Hematopoietic multipotent progenitor cell treated with erythropoietin and hydrocortisone succinate and interleukin-3 and kit ligand, for 4 days (in vitro differentiated cells): ENCODE measurements at regions not wholly inside any gene's neighbourhood (a gene's known extent, or its start where the extent isn't known, plus 50 kb on each side); places are given as distances from the start of the nearest gene placed in this dataset.

Source experiments
- DNase-seq: peaks from one replicate; pipeline ENCODE4 v3.0.0-alpha.2; 2015

GRCh38 chr15:70488941-70489848, 274.2 kb downstream of the UACA start:
- no peak for DNase-seq

- peak; percentile 86 for DNase-seq
Observed at GRCh38 chr15:70488002-70488605, 275.3 kb downstream of the UACA start.

DNA sequence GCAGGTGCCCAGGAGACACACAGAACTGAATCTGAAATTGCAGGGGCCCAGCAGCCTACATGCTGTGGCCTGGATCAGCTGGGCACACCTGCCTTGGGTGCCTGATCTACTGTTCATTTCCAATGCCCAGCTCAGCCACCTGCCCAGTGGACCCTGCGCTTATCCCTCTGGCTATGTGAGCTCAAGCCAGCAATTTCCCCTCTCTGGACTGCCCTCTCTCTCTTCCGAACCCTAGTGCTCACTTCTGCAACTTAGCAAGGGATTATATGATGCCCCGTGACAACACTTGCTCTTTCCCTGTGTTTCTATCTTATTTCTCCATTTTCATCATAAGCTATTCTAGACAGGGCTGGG, 276.0 kb downstream of the UACA start:
- no peak for DNase-seq

- DNase-seq: peak; percentile 93
Observed at GRCh38 chr15:70486451-70487386, 276.6 kb downstream of the UACA start.

- no peak for DNase-seq
Observed at GRCh38 chr15:70486012-70486411, 277.3 kb downstream of the UACA start.

DNA sequence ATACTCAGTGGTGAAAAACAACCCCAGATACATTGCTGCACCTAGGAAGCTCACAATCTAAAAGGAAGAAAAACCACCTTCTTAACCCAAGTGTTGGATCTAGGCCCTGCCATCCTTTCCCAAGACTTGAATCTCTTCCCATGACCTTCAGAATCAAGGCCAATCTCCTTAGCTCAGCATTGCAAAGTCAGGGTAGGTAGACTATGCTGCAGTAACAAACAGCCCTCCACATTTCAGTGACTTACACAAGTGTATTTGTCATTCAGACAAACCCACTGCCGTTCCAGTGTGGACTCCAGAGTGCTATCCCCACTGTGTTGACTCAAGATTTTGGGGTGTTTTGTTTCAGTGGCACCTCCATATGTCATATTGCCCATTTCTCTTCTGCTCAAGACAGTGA, 278.4 kb downstream of the UACA start:
- DNase-seq: no peak

DNA sequence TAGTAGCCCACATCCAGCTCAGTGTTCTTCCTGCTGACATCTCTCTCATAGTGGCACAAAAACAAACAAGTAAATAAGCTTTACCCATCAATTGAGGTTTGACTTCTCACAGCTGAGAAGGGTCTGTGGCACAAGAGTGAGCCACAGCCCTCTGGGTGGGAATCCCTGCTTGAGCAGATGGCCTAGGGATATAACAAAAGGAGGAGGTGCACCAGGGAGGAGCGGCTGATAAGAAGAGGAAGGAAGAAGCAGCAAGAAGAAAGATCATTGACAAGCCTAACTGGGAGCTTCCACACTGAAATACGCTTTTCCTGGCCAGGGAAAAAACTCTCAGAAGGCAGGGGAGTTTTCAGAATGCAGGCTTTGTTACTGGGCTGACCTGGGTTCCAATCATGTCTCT, 279.8 kb downstream of the UACA start:
- peak; percentile 45 for DNase-seq

DNA sequence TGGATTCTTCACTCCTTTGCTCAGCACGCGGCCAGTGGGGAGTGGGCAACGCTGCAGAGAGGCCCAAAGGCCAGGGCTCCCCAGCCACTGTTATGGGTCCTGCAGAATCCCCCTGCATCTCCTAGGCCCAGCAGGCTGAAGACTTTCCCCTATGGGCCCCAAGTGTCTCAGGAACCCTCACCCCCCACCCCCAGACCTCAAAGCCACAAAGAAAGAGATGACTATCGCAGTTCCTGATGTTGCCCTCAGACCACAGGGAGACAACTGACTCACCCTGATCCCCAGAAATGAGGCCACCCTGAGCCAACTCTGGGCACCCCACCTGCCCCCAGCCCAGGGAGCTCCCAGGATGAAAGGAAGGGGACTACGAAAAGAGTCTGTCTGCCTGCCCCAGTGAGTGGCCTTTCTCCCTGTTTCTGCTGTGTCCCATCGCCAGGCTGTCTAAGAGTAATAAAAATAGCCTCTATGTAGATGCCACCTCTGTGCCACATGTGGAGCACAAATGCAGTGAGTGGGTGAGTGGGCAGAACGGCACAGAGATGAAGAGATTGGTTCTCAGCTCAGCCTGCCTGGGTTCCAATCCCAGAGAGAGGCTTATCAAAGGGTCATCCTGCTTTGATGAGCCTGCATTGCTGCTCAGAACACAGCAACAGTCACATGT, 283.0 kb downstream of the UACA start:
- DNase-seq: peak; percentile 94

DNA sequence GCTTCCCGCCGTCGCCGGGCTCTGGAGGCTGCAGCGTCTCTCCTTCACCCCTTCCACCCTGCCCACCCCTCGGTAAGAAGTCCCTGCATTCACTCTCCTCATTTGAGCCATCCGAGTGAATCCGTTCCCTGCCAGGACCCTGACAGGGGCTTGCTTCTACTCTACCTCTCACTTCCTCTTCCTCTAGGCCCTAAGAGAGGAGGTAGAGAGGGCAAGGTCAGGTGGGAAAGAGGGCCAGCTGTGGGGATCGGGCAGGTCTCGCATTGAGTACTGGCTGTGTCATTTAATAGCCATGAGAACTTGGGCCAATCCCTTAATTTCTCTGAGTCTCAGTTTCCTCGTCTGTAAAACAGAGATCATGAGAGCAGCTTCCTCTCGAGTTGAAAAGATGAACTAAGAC, 283.6 kb downstream of the UACA start:
- peak; percentile 53 for DNase-seq

- peak; percentile 35 for DNase-seq
Observed at GRCh38 chr15:70479056-70479455, 284.3 kb downstream of the UACA start.

DNA sequence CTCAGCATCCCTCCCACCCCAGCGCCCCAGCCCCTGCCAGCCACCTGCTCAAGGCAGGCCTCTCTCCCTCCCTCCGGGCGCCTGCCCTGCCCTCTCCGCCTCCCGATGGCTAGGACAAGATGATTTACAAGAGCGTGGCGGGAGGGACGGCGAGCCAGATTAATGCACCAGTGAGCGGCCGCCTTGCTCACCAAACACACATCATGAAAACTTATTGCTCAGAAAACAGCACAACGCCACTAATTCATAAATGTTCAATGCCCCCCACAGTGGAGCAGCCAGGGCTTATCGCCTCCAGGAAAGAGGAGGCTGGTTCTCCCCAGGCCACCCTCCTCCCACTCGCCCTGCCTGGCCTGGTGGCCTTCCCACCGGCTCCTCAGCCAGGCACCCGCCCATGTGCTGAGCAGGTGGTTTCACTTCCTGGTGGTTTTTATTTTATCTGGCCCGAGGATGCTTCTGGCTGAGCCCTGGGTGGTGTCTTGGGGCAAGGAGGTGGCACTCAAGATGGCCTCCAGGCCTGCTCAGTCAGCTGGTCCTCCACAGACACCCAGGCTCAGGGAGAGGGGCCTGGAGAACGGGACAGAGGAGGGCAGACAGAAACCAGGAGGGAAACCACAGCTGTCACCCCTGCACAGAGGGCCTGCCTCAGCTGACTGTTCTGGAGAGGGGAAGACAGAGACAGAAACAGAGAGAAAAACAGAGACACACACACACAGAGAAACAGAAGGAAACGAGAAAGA, 284.9 kb downstream of the UACA start:
- peak; percentile 56 for DNase-seq

- DNase-seq: no peak
Observed at GRCh38 chr15:70477750-70478250, 285.6 kb downstream of the UACA start.

- DNase-seq: no peak
Observed at GRCh38 chr15:70476441-70476840, 286.9 kb downstream of the UACA start.

- no peak for DNase-seq
Observed at GRCh38 chr15:70475921-70476320, 287.4 kb downstream of the UACA start.

- DNase-seq: no peak
Observed at GRCh38 chr15:70475407-70475781, 288.0 kb downstream of the UACA start.

- DNase-seq: peak; percentile 88
Observed at GRCh38 chr15:70474471-70475406, 288.6 kb downstream of the UACA start.

DNA sequence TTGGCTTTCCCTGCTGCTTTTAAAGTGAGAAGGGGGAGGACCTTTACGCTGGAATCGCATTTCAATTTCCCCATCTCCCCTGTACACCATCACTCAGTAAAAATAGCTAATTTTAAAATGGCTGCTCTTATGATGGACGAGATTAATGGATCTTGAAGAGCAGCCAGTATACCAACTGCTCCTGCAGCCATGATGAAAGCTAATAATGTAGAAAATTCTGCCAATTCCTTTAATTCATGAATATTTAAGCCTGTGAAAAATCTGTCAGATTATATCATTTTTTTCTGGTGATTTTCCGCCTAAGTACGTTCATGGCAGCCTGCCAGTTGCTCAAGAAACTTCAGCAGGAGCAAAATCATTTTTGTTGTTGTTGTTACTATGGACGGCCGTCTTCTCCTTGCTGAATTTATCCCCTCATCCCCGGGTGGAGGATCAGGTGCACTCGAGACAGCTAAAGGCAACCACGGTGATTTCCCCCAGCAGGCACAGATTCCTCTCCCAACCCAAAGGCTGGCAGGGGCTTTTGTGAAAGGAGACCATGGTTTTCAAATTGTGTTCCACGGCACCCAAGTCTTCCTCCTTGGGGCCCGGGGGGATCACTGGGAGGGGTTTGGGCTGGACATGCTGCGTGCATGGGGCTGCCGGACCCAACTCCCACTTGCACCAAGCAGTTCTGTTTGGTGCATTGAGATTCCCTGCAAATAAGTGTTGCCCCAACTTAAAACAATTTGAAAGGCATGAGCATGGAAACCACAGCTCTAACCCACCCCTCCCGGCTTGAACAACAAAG, 289.6 kb downstream of the UACA start:
- DNase-seq: no peak

GRCh38 chr15:70471517-70471916, 291.8 kb downstream of the UACA start:
- DNase-seq: no peak

DNA sequence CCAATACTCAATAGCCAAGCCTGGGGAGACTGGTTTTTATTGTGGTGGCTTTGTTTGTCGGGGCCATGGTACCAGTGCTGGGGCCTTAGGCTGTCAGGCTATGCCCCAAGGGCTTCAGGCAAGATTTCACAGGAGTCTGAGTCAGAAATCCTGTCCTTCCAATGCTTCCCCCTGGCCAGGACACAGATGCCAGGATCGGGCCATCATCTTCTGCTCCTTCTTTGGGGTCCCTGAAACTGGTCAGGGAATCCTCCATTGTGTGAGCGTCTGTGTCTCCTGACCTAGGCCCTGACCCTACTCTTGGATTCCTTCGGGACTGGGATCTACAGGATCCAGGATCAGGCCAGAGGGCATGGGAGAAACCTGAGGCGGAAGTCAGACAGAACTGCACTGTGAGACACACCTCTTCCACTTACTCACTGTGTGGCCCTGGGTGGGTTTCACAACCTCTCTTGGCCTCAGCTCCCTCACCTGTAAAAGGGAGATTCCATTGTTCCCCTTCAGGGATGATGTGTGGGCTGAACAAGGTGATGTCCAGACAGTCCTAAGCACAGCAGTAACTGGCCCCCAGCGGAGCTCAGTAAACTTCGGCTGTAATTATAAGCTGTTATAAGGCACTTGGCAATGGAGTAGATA, 292.7 kb downstream of the UACA start:
- no peak for DNase-seq
